Daoy (cell line): ENCODE measurements at regions not wholly inside any gene's neighbourhood (a gene's known extent, or its start where the extent isn't known, plus 50 kb on each side); places are given as distances from the start of the nearest gene placed in this dataset.
A peak's percentile ranks its signal among the peaks of the same experiment; 100 is the strongest.

ENCODE experiments used
- DNase-seq: peaks from one replicate; pipeline ENCODE4 v3.0.0-alpha.2; 2015; ENCODE audit warnings: low read depth

- peak; percentile 33 for DNase-seq
Observed at GRCh38 chr7:153835712-153836265, 216.4 kb upstream of the DPP6 start.

GRCh38 chr7:153838591-153838990 is 213.6 kb upstream of the DPP6 start:
- no peak for DNase-seq

GRCh38 chr7:153840861-153841260 is 211.3 kb upstream of the DPP6 start:
- DNase-seq, result no peak

GRCh38 chr7:153847828-153848227 is 204.4 kb upstream of the DPP6 start:
- peak; percentile 19 for DNase-seq

GRCh38 chr7:153852261-153852660 is 199.9 kb upstream of the DPP6 start:
- peak; percentile 20 for DNase-seq

GRCh38 chr7:153858355-153858754 is 193.8 kb upstream of the DPP6 start:
- DNase-seq, result peak; percentile 80

GRCh38 chr7:153859239-153859638 is 193.0 kb upstream of the DPP6 start:
- DNase-seq, result no peak

GRCh38 chr7:153886506-153887441 is 165.4 kb upstream of the DPP6 start:
- peak; percentile 60 for DNase-seq

- DNase-seq, result peak; percentile 10
Observed at GRCh38 chr7:153887749-153888569, 164.2 kb upstream of the DPP6 start.

GRCh38 chr7:153891990-153892389 is 160.2 kb upstream of the DPP6 start:
- DNase-seq, result no peak

GRCh38 chr7:153902862-153903261 is 149.3 kb upstream of the DPP6 start:
- no peak for DNase-seq

GRCh38 chr7:153912211-153912610 is 140.0 kb upstream of the DPP6 start:
- DNase-seq, result no peak

- no peak for DNase-seq
Observed at GRCh38 chr7:153920126-153920525, 132.1 kb upstream of the DPP6 start.

- DNase-seq, result no peak
Observed at GRCh38 chr7:153920897-153921296, 131.3 kb upstream of the DPP6 start.

- no peak for DNase-seq
Observed at GRCh38 chr7:153921408-153921807, 130.8 kb upstream of the DPP6 start.

- DNase-seq, result no peak
Observed at GRCh38 chr7:153930696-153931095, 121.5 kb upstream of the DPP6 start.

GRCh38 chr7:153934048-153934447 is 118.2 kb upstream of the DPP6 start:
- DNase-seq, result no peak

- peak; percentile 40 for DNase-seq
Observed at GRCh38 chr7:153934629-153935028, 117.6 kb upstream of the DPP6 start.

- peak; percentile 50 for DNase-seq
Observed at GRCh38 chr7:153935095-153935494, 117.1 kb upstream of the DPP6 start.

- DNase-seq, result no peak
Observed at GRCh38 chr7:153938451-153938850, 113.7 kb upstream of the DPP6 start.

- DNase-seq, result no peak
Observed at GRCh38 chr7:153939177-153939576, 113.0 kb upstream of the DPP6 start.

GRCh38 chr7:153939654-153940053 is 112.5 kb upstream of the DPP6 start:
- DNase-seq, result no peak
